DMS79 (cell line): ENCODE measurements at regions not wholly inside any gene's neighbourhood (a gene's known extent, or its start where the extent isn't known, plus 50 kb on each side); places are given as distances from the start of the nearest gene placed in this dataset.
"Not testable (repeated sequence)": the region's sequence is repeated elsewhere in the genome, so short reads cannot be mapped to it uniquely, and the experiment has no call there.

ENCODE experiments used
- DNase-seq: peaks from one replicate; lab custom pipeline; 2025; lab: John Stamatoyannopoulos, UW

DNA sequence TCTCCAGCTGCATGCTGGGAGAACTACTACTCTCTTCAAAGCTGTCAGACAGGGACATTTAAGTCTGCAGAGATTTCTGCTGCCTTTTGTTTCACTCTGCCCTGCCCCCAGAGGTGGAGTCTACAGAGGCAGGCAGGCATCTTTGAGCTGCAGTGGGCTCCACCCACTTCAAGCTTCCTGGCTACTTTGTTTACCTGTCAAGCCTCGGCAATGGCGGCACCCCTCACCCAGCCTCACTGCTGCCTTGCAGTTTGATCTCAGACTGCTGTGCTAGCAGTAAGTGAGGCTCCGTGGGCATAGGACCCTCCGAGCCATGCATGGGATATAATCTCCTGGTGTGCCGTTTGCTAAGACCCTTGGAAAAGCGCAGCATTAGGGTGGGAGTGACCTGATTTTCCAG lies 61.7 kb downstream of the DMRTA1 start:
- DNase-seq, result not testable (repeated sequence)

GRCh38 chr9:22508790-22509189 lies 62.2 kb downstream of the DMRTA1 start:
- DNase-seq, result no peak

GRCh38 chr9:22512495-22512894 lies 65.9 kb downstream of the DMRTA1 start:
- DNase-seq, result no peak

DNA sequence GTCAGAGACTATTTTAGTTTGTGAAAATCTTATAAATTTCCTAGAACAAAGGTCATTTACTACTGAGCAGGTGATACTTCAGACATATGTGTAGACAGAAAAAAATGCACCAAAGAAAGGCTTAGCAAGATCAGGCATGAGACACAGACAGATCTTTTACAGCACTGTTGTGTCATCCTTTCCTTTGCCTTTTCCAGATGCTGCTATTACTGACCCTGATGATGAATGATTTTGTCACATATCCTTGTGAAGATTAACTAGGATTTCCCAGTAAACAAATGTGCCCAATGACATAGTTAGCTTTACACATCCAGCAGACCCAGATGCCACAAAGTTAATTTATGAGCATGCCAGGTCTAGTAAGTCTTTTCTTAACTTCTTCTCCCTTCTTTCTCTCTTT lies 68.2 kb downstream of the DMRTA1 start:
- DNase-seq, result no peak

DNA sequence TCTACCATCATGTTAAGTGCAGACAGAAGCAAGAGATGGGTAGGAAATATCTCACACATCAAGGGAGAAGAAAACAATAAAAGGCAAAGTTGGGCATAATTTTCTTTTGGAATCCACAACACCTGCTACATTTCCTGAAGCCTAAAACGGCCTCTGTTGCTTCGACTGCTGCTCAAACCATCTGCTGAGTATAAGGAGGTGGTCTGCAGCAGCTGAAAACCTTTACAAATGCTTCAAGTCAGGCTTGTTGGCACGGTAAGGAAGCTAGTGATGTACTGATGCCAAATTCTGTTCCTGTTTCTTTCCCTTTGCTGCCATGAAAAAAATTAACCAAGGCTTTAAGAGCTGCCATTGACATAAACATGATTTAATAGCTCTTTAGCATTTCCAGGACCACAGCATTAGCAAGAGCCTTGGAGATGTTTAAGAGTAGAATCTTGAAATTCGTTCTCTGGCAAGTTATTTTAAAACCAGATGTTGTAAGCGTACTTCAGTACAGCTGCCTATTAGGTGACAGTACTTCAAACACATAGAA lies 75.6 kb downstream of the DMRTA1 start:
- no peak for DNase-seq

GRCh38 chr9:22528485-22528884 lies 81.9 kb downstream of the DMRTA1 start:
- DNase-seq, result no peak

GRCh38 chr9:22529426-22530199 lies 83.0 kb downstream of the DMRTA1 start:
- DNase-seq, result no peak

DNA sequence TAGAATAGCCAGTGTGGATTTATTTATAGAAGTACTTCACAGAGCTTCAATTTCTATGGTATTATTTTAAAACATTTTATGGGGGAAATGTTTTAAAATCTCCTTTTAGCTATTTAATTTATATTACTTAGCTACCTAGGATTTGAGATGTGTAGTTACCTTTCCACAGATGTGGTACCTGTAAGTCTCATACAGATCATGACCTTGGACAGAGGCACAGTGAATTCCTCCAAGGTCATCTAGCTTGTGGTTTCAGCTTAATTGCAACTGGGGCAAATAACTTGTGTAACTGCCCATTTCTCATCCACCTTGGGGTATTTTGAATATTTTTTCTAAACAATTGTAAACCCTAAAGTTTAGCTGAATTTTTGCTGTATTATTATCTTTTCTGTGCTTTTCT lies 89.2 kb downstream of the DMRTA1 start:
- no peak for DNase-seq

- no peak for DNase-seq
Measured at GRCh38 chr9:22537721-22538120, 91.1 kb downstream of the DMRTA1 start.

GRCh38 chr9:22548625-22549024 lies 102.0 kb downstream of the DMRTA1 start:
- DNase-seq, result no peak

DNA sequence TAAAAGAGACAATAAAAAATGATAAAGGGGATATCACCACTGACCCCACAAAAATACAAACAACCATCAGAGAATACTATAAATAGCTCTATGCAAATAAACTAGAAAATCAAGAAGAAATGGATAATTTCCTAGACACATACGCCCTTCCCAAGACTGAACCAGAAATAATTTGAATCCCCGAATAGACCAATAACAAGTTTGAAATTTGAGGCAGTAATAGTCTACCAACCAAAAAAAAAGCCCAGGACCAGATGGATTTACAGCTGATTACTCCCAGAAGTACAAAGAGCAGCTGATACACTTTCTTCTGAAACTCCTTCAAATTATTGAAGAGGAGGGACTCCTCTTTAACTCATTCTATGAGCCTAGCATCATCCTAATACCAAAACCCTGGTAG lies 128.1 kb downstream of the DMRTA1 start:
- DNase-seq, result no peak

DNA sequence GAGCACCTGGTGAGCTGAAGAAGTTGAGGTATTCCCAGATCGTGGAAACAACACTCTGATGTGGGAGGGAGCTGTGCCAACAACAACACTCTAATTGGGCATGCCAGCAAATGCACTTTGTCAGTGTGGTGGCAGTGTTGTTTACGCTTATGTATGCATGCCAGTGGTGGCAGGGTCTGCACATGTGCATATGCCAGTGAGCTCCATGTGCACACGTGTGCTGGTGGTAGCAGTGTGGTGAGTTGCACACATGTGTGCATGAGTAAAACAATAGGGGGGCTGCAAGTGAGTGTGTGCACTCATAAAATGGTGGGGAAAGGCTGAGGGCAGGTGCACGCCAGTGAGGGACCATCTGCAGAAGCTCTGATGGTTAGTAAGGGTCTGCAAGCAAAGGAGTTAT lies 134.2 kb downstream of the DMRTA1 start:
- DNase-seq, result no peak

- DNase-seq, result no peak
Measured at GRCh38 chr9:22582221-22582620, 135.6 kb downstream of the DMRTA1 start.

DNA sequence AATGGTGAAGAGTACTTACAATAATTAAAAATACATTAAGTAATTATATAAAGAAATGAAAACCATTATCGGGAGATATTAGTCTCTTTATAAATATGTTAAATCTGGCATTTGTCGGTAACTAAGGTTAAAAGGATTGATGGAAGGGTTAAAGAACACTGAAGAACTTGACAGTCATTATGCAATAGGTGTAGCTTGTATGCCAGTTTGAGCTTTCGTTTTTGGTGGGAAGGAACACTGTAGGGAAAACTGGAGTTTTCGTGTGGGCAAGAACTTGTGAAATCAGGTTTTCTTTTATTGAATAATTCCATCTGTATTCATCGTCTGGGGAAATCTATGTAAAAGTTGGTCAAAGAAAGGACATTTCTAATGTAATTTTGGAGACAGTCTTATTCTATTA lies 142.3 kb downstream of the DMRTA1 start:
- DNase-seq, result no peak

DNA sequence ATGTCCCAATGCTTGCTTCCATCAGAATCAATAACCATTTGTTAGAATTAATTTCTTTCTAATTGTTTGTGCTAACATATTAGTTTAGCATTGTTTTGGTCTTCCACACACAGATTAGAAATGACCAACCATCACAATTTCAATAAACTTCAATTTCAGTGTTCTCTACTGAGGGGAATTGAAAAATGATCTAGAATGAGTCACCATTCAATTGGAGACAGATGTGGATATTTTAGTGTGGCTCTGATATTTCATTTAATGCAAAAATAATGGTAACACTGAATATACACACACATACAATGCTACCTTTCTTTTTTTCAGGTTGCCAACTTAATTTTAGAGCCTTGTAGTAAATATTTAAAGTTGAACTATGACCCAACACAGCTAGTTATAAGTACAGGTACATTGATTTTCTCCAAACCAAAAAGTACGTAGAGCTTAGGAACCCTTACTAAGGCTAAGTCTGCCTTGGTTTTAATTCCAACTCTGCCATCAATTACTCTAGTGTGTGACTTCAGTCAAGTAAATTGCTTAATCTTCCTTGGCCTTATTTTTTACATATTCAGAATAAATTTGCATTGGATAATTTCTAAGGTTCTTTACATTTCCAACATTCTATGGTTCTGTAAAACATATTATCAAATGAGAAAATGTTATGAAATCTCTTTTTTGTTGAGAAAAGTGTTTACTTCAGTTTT lies 143.9 kb downstream of the DMRTA1 start:
- DNase-seq, result no peak

- DNase-seq, result no peak
Measured at GRCh38 chr9:22595805-22596204, 149.2 kb downstream of the DMRTA1 start.

- no peak for DNase-seq
Measured at GRCh38 chr9:22617156-22617555, 170.5 kb downstream of the DMRTA1 start.

DNA sequence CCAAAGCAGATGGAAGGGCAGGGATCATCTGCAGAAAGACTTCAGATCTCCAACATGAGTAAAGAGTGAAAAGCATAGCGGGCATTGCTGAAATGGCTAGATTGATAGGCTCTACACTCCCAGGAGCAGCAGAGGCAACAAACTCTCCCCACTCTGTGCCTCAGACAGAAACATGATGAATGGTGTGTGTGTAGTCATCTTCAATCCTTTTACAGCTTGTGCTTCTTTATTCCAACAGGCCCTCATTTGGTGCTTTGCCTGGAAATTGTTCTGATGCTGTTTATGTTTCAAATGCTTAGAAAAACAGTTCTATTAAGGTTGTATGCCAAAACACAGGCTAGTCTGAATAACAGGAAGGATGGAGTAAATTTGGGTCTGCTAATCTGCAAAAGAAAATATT lies 176.2 kb downstream of the DMRTA1 start:
- no peak for DNase-seq

GRCh38 chr9:22623236-22623635 lies 176.6 kb downstream of the DMRTA1 start:
- no peak for DNase-seq

- no peak for DNase-seq
Measured at GRCh38 chr9:22625540-22625939, 178.9 kb downstream of the DMRTA1 start.

- no peak for DNase-seq
Measured at GRCh38 chr9:22643541-22643940, 196.9 kb downstream of the DMRTA1 start.

- no peak for DNase-seq
Measured at GRCh38 chr9:22645893-22646292, 199.3 kb downstream of the DMRTA1 start.

GRCh38 chr9:22649384-22649783 lies 202.8 kb downstream of the DMRTA1 start:
- DNase-seq, result no peak
